Astrocyte (in vitro differentiated cells and primary cell): ENCODE measurements at regions not wholly inside any gene's neighbourhood (a gene's known extent, or its start where the extent isn't known, plus 50 kb on each side); places are given as distances from the start of the nearest gene placed in this dataset.

ENCODE experiments used
- EZH2 ChIP-seq: IDR thresholded peaks from 2 replicates; pipeline ENCODE4 v1.6.1; 2012; ENCODE audit warnings: mild to moderate bottlenecking, low read length, inconsistent platforms; ENCODE audit not compliant: insufficient read depth
- TF ChIP-seq, protein P1 (sequence below): IDR thresholded peaks from 2 replicates; pipeline ENCODE4 v1.5.1; 2011; ENCODE audit warnings: low read depth, mild to moderate bottlenecking, inconsistent platforms, low read length, moderate library complexity; ENCODE audit not compliant: insufficient read depth

DNA sequence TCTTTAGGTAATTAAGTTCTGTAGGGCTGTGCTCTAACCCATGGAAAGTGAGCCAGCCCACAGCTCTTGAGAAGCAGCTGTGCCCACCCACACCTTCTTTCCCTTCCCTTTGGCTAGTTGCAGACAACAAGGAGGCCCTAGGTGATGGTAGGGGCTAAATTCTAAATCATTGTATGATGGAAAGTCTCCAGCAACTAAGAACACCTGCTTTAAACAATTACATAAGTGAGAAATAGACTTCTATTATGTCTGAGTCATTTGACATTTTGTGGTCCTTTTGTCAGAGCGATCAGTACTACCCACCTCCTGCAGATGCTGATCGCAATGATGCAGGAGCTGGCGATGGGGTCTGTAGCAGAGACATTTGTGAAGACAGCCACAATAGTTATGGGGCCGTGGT, 79.6 kb downstream of the TEX51 start:
- TF ChIP-seq, protein P1, sequence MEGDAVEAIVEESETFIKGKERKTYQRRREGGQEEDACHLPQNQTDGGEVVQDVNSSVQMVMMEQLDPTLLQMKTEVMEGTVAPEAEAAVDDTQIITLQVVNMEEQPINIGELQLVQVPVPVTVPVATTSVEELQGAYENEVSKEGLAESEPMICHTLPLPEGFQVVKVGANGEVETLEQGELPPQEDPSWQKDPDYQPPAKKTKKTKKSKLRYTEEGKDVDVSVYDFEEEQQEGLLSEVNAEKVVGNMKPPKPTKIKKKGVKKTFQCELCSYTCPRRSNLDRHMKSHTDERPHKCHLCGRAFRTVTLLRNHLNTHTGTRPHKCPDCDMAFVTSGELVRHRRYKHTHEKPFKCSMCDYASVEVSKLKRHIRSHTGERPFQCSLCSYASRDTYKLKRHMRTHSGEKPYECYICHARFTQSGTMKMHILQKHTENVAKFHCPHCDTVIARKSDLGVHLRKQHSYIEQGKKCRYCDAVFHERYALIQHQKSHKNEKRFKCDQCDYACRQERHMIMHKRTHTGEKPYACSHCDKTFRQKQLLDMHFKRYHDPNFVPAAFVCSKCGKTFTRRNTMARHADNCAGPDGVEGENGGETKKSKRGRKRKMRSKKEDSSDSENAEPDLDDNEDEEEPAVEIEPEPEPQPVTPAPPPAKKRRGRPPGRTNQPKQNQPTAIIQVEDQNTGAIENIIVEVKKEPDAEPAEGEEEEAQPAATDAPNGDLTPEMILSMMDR, result no peak
- TF ChIP-seq EZH2, result no peak
